HEK293 (cell line): ENCODE measurements at regions not wholly inside any gene's neighbourhood (a gene's known extent, or its start where the extent isn't known, plus 50 kb on each side); places are given as distances from the start of the nearest gene placed in this dataset.
A peak's percentile ranks its signal among the peaks of the same experiment; 100 is the strongest.

ENCODE experiments used
- CTCF ChIA-PET: fragments of 350-600 bp; formaldehyde crosslinking; extraction: SDS; loops from one replicate; lab custom pipeline; 2021; ENCODE audit warnings: antibody characterized with exemption; lab: Yijun Ruan, JAX
- POLR2A ChIA-PET: fragments of 300-600 bp; formaldehyde crosslinking; extraction: SDS; loops from one replicate; lab custom pipeline; 2020; ENCODE audit warnings: antibody characterized with exemption, inconsistent platforms; lab: Yijun Ruan, JAX
- H3K27ac ChIP-seq: fragments of 200-500 bp; sonication (Bioruptor generic); 2 replicates; pipeline ENCODE4 v1.5.1; 2014; ENCODE audit warnings: low read depth, low read length, control low read depth, inconsistent platforms; ENCODE audit errors: extremely low read depth
- H3K36me3 ChIP-seq, 2 experiments: fragments of 200-500 bp in 1 of 2; sonication (Bioruptor generic) in 1 of 2; 1 replicate in 1 of 2; 2 replicates in 1 of 2; pipeline ENCODE4 v1.5.1; 2014 to 2017; ENCODE audit warnings: inconsistent platforms in 2 of 2, low read length in 2 of 2; ENCODE audit not compliant: control insufficient read depth in 2 of 2, insufficient read depth in 1 of 2
- H3K4me1 ChIP-seq: fragments of 200-500 bp; sonication (Bioruptor generic); 2 replicates; pipeline ENCODE4 v1.5.1; 2014; ENCODE audit warnings: mild to moderate bottlenecking, low read length, inconsistent platforms; ENCODE audit not compliant: control insufficient read depth, insufficient read depth
- H3K4me3 ChIP-seq: 2 replicates; pipeline ENCODE4 v1.5.1; 2011; ENCODE audit warnings: low read depth, mild to moderate bottlenecking, control low read depth, low read length, moderate library complexity
- H3K9me3 ChIP-seq: fragments of 200-500 bp; sonication (Bioruptor generic); 2 replicates; pipeline ENCODE4 v1.5.1; 2014; ENCODE audit warnings: low read depth, low read length, inconsistent platforms; ENCODE audit not compliant: control insufficient read depth, insufficient read depth
- HOXC10 ChIP-seq: sonication (generic); formaldehyde crosslinking; IDR thresholded peaks from 2 replicates; pipeline ENCODE4 v1.8.1; 2023; ENCODE audit warnings: mild to moderate bottlenecking, missing genetic modification reagents
- REPIN1 ChIP-seq: fragments of 450-650 bp; formaldehyde crosslinking; IDR thresholded peaks from 2 replicates; pipeline ENCODE4 v1.5.1; 2017; ENCODE audit warnings: missing biosample characterization, missing genetic modification characterization, low read depth
- SALL2 ChIP-seq: fragments of 450-650 bp; formaldehyde crosslinking; IDR thresholded peaks from 2 replicates; pipeline ENCODE4 v1.5.0; 2017; ENCODE audit warnings: missing biosample characterization, mild to moderate bottlenecking, missing genetic modification characterization, borderline replicate concordance
- TRIM28 ChIP-seq: IDR thresholded peaks from 2 replicates; pipeline ENCODE4 v1.6.1; 2011; ENCODE audit warnings: low read length, control low read depth, borderline replicate concordance
- ZBTB20 ChIP-seq: fragments of 450-650 bp; formaldehyde crosslinking; IDR thresholded peaks from 2 replicates; pipeline ENCODE4 v1.5.1; 2016; ENCODE audit warnings: missing biosample characterization, missing genetic modification characterization
- ZNF157 ChIP-seq: fragments of 450-650 bp; formaldehyde crosslinking; IDR thresholded peaks from 2 replicates; pipeline ENCODE4 v1.5.1; 2016; ENCODE audit warnings: missing biosample characterization, missing genetic modification characterization
- ZNF184 ChIP-seq: fragments of 450-650 bp; IDR thresholded peaks from 2 replicates; pipeline ENCODE4 v1.5.1; 2018; ENCODE audit warnings: missing biosample characterization, mild to moderate bottlenecking, missing genetic modification characterization
- ZNF214 ChIP-seq: fragments of 450-650 bp; formaldehyde crosslinking; IDR thresholded peaks from 2 replicates; pipeline ENCODE4 v1.5.1; 2017; ENCODE audit warnings: missing biosample characterization, mild to moderate bottlenecking, missing genetic modification characterization, borderline replicate concordance
- ZNF366 ChIP-seq: fragments of 450-650 bp; formaldehyde crosslinking; conservative IDR thresholded peaks from 2 replicates; pipeline ENCODE4 v1.5.1; 2016; ENCODE audit warnings: missing biosample characterization, missing genetic modification characterization
- ZNF404 ChIP-seq: fragments of 450-650 bp; formaldehyde crosslinking; IDR thresholded peaks from 2 replicates; pipeline ENCODE4 v1.5.1; 2017; ENCODE audit warnings: missing biosample characterization, missing genetic modification characterization
- ZNF521 ChIP-seq: fragments of 450-650 bp; formaldehyde crosslinking; IDR thresholded peaks from 2 replicates; pipeline ENCODE4 v1.5.1; 2017; ENCODE audit warnings: missing biosample characterization, mild to moderate bottlenecking, missing genetic modification characterization
- ZNF529 ChIP-seq: fragments of 450-650 bp; formaldehyde crosslinking; IDR thresholded peaks from 2 replicates; pipeline ENCODE4 v1.5.1; 2017; ENCODE audit warnings: missing genetic modification characterization, missing biosample characterization; ENCODE audit not compliant: insufficient replicate concordance
- ZNF585B ChIP-seq: fragments of 450-650 bp; formaldehyde crosslinking; IDR thresholded peaks from 2 replicates; pipeline ENCODE4 v1.5.1; 2016; ENCODE audit warnings: missing biosample characterization, missing genetic modification characterization
- ZNF701 ChIP-seq: fragments of 450-650 bp; formaldehyde crosslinking; IDR thresholded peaks from 2 replicates; pipeline ENCODE4 v1.5.1; 2016; ENCODE audit warnings: missing biosample characterization, missing genetic modification characterization
- ZNF768 ChIP-seq: fragments of 450-650 bp; formaldehyde crosslinking; IDR thresholded peaks from 2 replicates; pipeline ENCODE4 v1.5.1; 2018; ENCODE audit warnings: missing biosample characterization, mild to moderate bottlenecking, missing genetic modification characterization
- ZNF843 ChIP-seq: fragments of 450-650 bp; formaldehyde crosslinking; IDR thresholded peaks from 2 replicates; pipeline ENCODE4 v1.5.1; 2016; ENCODE audit warnings: missing biosample characterization, missing genetic modification characterization
- ZSCAN16 ChIP-seq: fragments of 450-650 bp; formaldehyde crosslinking; IDR thresholded peaks from 2 replicates; pipeline ENCODE4 v1.5.1; 2016; ENCODE audit warnings: missing biosample characterization, missing genetic modification characterization
- ZSCAN23 ChIP-seq: fragments of 450-650 bp; formaldehyde crosslinking; IDR thresholded peaks from 2 replicates; pipeline ENCODE4 v1.5.1; 2016; ENCODE audit warnings: missing biosample characterization, missing genetic modification characterization
- TF ChIP-seq, protein P1 (sequence below): fragments of 450-650 bp; formaldehyde crosslinking; IDR thresholded peaks from 2 replicates; pipeline ENCODE4 v1.5.1; 2016; ENCODE audit warnings: missing biosample characterization, missing genetic modification characterization
- TF ChIP-seq, protein P2 (sequence below): fragments of 450-650 bp; formaldehyde crosslinking; IDR thresholded peaks from 2 replicates; pipeline ENCODE4 v1.5.1; 2016; ENCODE audit warnings: missing biosample characterization, missing genetic modification characterization
- TF ChIP-seq, protein P3 (sequence below): fragments of 450-650 bp; formaldehyde crosslinking; IDR thresholded peaks from 2 replicates; pipeline ENCODE4 v1.5.1; 2016; ENCODE audit warnings: missing biosample characterization, missing genetic modification characterization

DNA sequence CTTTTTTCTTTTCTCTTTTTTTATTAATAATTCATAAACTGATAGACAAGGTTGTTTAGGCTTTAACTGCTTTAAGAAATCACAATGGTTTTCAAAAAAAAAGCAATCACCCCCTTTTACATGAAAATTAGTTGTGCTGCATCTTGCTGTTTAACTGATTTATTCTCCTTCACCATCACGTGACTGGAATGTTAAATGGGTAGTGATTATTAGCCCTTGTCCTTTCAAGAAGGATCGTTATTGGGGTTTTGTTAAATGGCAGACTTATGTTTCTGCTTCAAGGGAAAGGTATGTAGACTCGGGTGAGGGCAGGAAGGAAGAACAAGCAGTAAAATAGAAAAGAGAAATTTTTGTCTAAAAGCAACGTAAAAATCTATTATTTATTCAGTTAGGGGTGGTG, 175.6 kb upstream of the TLE4 start:
- Histone ChIP-seq H3K36me3 (no peaks in the 10 kb centered on the region), H3K4me1 (no peaks in the 10 kb centered on the region), H3K9me3 (no peaks in the 10 kb centered on the region), H3K27ac (no peak overlapping the region), H3K4me3 (no peak overlapping the region)
- CTCF ChIA-PET, result no interaction called here
- TF ChIP-seq ZNF529 (tag by site-specific recombination), result no peak
- TF ChIP-seq REPIN1 (tag by site-specific recombination), result no peak
- TF ChIP-seq ZNF366 (tag by site-specific recombination), result no peak
- TF ChIP-seq, protein P1, sequence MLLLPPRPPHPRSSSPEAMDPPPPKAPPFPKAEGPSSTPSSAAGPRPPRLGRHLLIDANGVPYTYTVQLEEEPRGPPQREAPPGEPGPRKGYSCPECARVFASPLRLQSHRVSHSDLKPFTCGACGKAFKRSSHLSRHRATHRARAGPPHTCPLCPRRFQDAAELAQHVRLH (tag by site-specific recombination), result no peak
- TF ChIP-seq ZNF404 (tag by site-specific recombination), result no peak
- no peak for TF ChIP-seq HOXC10
- TF ChIP-seq ZNF585B (tag by site-specific recombination), result no peak
- TF ChIP-seq, protein P2, sequence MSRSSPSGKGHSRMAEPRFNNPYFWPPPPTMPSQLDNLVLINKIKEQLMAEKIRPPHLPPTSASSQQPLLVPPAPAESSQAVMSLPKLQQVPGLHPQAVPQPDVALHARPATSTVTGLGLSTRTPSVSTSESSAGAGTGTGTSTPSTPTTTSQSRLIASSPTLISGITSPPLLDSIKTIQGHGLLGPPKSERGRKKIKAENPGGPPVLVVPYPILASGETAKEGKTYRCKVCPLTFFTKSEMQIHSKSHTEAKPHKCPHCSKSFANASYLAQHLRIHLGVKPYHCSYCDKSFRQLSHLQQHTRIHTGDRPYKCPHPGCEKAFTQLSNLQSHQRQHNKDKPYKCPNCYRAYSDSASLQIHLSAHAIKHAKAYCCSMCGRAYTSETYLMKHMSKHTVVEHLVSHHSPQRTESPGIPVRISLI (tag by site-specific recombination), result no peak
- TF ChIP-seq ZNF157 (tag by site-specific recombination), result no peak
- no peak for TF ChIP-seq ZNF521 (tag by site-specific recombination)
- TF ChIP-seq ZNF701 (tag by site-specific recombination), result no peak
- no peak for TF ChIP-seq SALL2
- no peak for TF ChIP-seq ZSCAN16 (tag by site-specific recombination)
- no peak for TF ChIP-seq ZSCAN23
- TF ChIP-seq, protein P3, sequence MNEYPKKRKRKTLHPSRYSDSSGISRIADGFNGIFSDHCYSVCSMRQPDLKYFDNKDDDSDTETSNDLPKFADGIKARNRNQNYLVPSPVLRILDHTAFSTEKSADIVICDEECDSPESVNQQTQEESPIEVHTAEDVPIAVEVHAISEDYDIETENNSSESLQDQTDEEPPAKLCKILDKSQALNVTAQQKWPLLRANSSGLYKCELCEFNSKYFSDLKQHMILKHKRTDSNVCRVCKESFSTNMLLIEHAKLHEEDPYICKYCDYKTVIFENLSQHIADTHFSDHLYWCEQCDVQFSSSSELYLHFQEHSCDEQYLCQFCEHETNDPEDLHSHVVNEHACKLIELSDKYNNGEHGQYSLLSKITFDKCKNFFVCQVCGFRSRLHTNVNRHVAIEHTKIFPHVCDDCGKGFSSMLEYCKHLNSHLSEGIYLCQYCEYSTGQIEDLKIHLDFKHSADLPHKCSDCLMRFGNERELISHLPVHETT, result no peak
- no peak for TF ChIP-seq ZNF768
- TF ChIP-seq ZNF214 (tag by site-specific recombination), result no peak
- TF ChIP-seq ZBTB20 (tag by site-specific recombination), result no peak
- no peak for TF ChIP-seq ZNF843 (tag by site-specific recombination)
- POLR2A ChIA-PET, result no interaction called here

DNA sequence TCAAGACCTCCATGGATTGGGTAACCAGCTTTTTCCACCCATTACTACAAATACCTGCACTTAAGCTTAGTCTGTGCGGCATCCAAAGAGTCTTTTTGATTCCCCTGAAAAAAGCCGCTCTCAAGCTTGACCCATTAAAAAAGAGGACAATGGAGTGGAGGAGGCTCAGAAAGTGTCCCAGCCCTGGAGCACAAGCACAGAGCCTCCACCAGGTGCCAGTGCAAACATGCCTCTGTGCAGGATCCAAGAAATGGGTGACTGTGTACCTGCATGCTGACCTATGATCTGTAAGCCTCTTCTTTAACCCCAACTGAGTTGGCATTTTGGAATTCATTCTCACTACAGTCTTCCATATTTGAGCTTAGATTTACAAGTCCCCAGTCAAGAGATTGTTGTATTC, 168.3 kb upstream of the TLE4 start:
- no peak overlapping the region for H3K4me3 ChIP-seq
- POLR2A ChIA-PET, result no interaction called here

DNA sequence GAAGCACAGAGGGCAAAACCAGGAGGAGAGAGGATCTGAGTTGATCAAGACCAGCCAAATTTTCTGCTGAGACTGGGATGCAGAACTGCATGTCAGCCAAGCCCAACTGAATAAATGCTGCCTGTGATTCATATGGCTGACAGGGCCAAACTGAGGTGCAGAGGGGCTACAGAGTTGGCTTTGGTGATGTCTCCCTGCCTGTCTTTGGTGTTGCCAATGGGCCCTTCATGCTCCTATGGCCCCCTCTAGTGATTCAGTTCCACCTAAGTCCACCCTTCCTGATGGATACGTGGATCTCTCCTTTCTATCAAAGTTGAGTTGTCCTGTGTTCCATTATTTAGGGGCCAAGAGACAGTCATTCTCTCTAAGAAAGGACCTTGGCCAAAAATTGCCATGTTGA, 163.6 kb upstream of the TLE4 start:
- Histone ChIP-seq H3K36me3 (no peaks in the 10 kb centered on the region), H3K27ac (no peak overlapping the region), H3K9me3 (no peaks in the 10 kb centered on the region), H3K4me1 (no peaks in the 10 kb centered on the region), H3K4me3 (no peak overlapping the region)
- ChIA-PET POLR2A (no interaction called here), CTCF (interaction anchor here (1.0 to 1.1 kb wide), 2 partner anchors 15 to 807 kb away, joined by 3 read pairs; no protein-coding TSS in a partner anchor)
- peak; percentile 56; the same call in 1 of the 2 replicates for TF ChIP-seq TRIM28
- TF ChIP-seq HOXC10, result no peak
- no peak for TF ChIP-seq ZNF184
- TF ChIP-seq ZSCAN16 (tag by site-specific recombination), result no peak

More for the DNA sequence above, 168.3 kb upstream of the TLE4 start:
- CTCF ChIA-PET, result no interaction called here
- no peak for TF ChIP-seq ZNF585B (tag by site-specific recombination)
- TF ChIP-seq, all 188 proteins: peak for 0
- no peaks in the 10 kb centered on the region for H3K36me3 ChIP-seq
- H3K27ac ChIP-seq, result no peak overlapping the region
- H3K4me1 ChIP-seq, result no peaks in the 10 kb centered on the region
- H3K9me3 ChIP-seq, result no peaks in the 10 kb centered on the region
